Mucosa of descending colon (tissue), 3 donors: ENCODE measurements at regions not wholly inside any gene's neighbourhood (a gene's known extent, or its start where the extent isn't known, plus 50 kb on each side); places are given as distances from the start of the nearest gene placed in this dataset.
A peak's percentile ranks its signal among the peaks of the same experiment; 100 is the strongest.

Experiments
- ATAC-seq: fragments of 200-7000 bp; cut with Tn5 transposase; one replicate; pipeline ENCODE4 v1.9.1; 2020; ENCODE audit warnings: mild to moderate bottlenecking, moderate library complexity
- DNase-seq, 3 donors: peaks; one replicate each; pipeline ENCODE4 v3.0.0-alpha.2; 2020
- H3K36me3 ChIP-seq: fragments of 200-600 bp; one replicate; pipeline ENCODE4 v1.8.0; 2021; ENCODE audit warnings: low read depth, mild to moderate bottlenecking
- H3K4me1 ChIP-seq: fragments of 200-600 bp; one replicate; pipeline ENCODE4 v1.8.0; 2021; ENCODE audit warnings: low read depth, mild to moderate bottlenecking
- H3K4me3 ChIP-seq: fragments of 200-600 bp; one replicate; pipeline ENCODE4 v1.8.0; 2021; ENCODE audit warnings: mild to moderate bottlenecking
- H3K9me3 ChIP-seq: fragments of 200-600 bp; one replicate; pipeline ENCODE4 v1.8.0; 2021; ENCODE audit warnings: mild to moderate bottlenecking
- CTCF ChIP-seq: fragments of 200-600 bp; IDR thresholded peaks from one replicate; pipeline ENCODE4 v1.8.0; 2022; ENCODE audit warnings: antibody characterized with exemption, mild to moderate bottlenecking
- intact Hi-C, 2 donors: fragments of 100-400 bp; cut with DNase I in 1 of 2; cut with micrococcal nuclease in 1 of 2; formaldehyde crosslinking; loops; one replicate each; pipeline versions ENCODE4 v1.11.0 to v1.11.1; 2022; cut with DNase I, micrococcal nuclease
- donor health status: DM: no; HTN: no; CAD: no; lungs with moderate emphysema.
- donor health status: DM: no; HTN: no; CAD: no.
- donor health status: DM: no; HTN: yes; CAD: no.

- no peak for ATAC-seq
- no peak for DNase-seq
- Histone ChIP-seq H3K9me3 (no peaks in the 10 kb centered on the region), H3K4me1 (no peaks in the 10 kb centered on the region), H3K36me3 (no peaks in the 10 kb centered on the region), H3K4me3 (no peak overlapping the region)
- intact Hi-C loops, result no loop called here
- TF ChIP-seq CTCF, result no peak
Observed at GRCh38 chr4:11485926-11486325, 57.2 kb upstream of the HS3ST1 start.

GRCh38 chr4:11484531-11484930 is 55.8 kb upstream of the HS3ST1 start:
- ATAC-seq (no peak), DNase-seq (no peak)
- Histone ChIP-seq H3K4me3 (no peak overlapping the region), H3K36me3 (no peaks in the 10 kb centered on the region), H3K4me1 (no peaks in the 10 kb centered on the region), H3K9me3 (no peaks in the 10 kb centered on the region)
- intact Hi-C loops, result no loop called here
- no peak for TF ChIP-seq CTCF

GRCh38 chr4:11483046-11483445 is 54.4 kb upstream of the HS3ST1 start:
- intact Hi-C loops, result no loop called here
- Histone ChIP-seq H3K36me3 (no peaks in the 10 kb centered on the region), H3K4me1 (no peaks in the 10 kb centered on the region), H3K4me3 (no peak overlapping the region), H3K9me3 (no peaks in the 10 kb centered on the region)
- no peak for ATAC-seq
- TF ChIP-seq CTCF, result no peak
- DNase-seq, result no peak

GRCh38 chr4:11480683-11481082 is 52.0 kb upstream of the HS3ST1 start:
- DNase-seq (peak in 1 of 3 donors; percentile 49), ATAC-seq (peak; percentile 60)
- no peak for TF ChIP-seq CTCF
- H3K4me1 ChIP-seq, result no peaks in the 10 kb centered on the region
- H3K4me3 ChIP-seq, result no peak overlapping the region
- H3K36me3 ChIP-seq, result no peaks in the 10 kb centered on the region
- H3K9me3 ChIP-seq, result no peaks in the 10 kb centered on the region
- intact Hi-C loops, result no loop called here
